ENCODE measurements at regions not wholly inside any gene's neighbourhood (a gene's known extent, or its start where the extent isn't known, plus 50 kb on each side); places are given as distances from the start of the nearest gene placed in this dataset.

DNA sequence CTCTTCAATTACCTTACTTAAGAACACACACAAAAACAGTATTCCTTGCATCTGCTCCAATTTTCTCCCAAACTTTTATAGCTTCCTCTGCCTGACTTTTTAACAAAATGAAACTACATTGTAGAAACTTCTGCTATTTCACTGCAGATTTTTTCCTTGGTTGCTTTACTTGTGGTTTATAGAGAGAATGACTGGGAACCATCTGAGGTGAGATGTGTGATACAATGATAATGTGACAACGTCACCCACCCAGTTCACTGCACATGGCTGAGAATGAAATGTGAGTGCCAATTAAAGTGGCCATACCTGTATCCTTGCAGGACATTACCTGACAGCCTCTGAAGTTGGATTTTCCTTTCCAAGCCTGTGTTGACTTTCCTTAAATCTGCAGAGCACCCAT is 258.4 kb downstream of the CD83 start:
- Mint-ChIP-seq H3K27me3 (ENCODE audit: unreplicated experiment) (peaks cover 2% of the 10 kb centered on the region), H3K36me3 (ENCODE audit: unreplicated experiment) (peaks cover 8% of the 10 kb centered on the region), H3K4me1 (ENCODE audit: low read depth, unreplicated experiment) (peaks cover 15% of the 10 kb centered on the region), H3K4me3 (ENCODE audit: unreplicated experiment) (no peak overlapping the region), H3K27ac (ENCODE audit: unreplicated experiment) (no peak overlapping the region), H3K9me3 (ENCODE audit: unreplicated experiment) (peaks cover 2% of the 10 kb centered on the region)
- TF ChIP-seq, protein P1, sequence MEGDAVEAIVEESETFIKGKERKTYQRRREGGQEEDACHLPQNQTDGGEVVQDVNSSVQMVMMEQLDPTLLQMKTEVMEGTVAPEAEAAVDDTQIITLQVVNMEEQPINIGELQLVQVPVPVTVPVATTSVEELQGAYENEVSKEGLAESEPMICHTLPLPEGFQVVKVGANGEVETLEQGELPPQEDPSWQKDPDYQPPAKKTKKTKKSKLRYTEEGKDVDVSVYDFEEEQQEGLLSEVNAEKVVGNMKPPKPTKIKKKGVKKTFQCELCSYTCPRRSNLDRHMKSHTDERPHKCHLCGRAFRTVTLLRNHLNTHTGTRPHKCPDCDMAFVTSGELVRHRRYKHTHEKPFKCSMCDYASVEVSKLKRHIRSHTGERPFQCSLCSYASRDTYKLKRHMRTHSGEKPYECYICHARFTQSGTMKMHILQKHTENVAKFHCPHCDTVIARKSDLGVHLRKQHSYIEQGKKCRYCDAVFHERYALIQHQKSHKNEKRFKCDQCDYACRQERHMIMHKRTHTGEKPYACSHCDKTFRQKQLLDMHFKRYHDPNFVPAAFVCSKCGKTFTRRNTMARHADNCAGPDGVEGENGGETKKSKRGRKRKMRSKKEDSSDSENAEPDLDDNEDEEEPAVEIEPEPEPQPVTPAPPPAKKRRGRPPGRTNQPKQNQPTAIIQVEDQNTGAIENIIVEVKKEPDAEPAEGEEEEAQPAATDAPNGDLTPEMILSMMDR (IDR thresholded peaks at IDR 0.05; ENCODE audit: partially characterized antibody, unreplicated experiment): no peak
- no peak for DNase-seq

DNA sequence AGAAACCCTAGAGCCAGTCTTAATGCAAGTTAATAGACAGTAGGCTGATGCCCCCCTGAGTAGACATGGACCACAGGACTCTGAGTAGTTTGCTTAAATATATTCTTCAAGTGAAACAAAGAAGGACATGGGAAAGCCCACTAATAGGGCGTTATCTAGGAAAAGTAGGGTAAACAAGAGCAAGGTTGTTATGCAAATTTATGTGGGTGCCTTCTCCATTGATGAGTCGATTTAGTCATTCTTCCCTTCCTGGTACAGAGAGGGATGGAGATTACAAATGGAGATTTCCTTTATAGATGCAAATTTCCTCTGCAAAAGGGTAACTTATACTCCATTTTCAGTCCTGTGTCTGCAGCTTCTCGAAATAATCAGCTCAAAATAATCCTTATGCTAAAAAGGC is 262.0 kb downstream of the CD83 start:
- Mint-ChIP-seq H3K27me3 (ENCODE audit: unreplicated experiment) (peaks cover 2% of the 10 kb centered on the region), H3K9me3 (ENCODE audit: unreplicated experiment) (peaks cover 4% of the 10 kb centered on the region), H3K27ac (ENCODE audit: unreplicated experiment) (no peak overlapping the region), H3K4me1 (ENCODE audit: low read depth, unreplicated experiment) (peaks cover 27% of the 10 kb centered on the region), H3K36me3 (ENCODE audit: unreplicated experiment) (peaks cover 5% of the 10 kb centered on the region), H3K4me3 (ENCODE audit: unreplicated experiment) (no peak overlapping the region)
- TF ChIP-seq, protein P1 (IDR thresholded peaks at IDR 0.05; ENCODE audit: partially characterized antibody, unreplicated experiment): no peak
- no peak for DNase-seq

DNA sequence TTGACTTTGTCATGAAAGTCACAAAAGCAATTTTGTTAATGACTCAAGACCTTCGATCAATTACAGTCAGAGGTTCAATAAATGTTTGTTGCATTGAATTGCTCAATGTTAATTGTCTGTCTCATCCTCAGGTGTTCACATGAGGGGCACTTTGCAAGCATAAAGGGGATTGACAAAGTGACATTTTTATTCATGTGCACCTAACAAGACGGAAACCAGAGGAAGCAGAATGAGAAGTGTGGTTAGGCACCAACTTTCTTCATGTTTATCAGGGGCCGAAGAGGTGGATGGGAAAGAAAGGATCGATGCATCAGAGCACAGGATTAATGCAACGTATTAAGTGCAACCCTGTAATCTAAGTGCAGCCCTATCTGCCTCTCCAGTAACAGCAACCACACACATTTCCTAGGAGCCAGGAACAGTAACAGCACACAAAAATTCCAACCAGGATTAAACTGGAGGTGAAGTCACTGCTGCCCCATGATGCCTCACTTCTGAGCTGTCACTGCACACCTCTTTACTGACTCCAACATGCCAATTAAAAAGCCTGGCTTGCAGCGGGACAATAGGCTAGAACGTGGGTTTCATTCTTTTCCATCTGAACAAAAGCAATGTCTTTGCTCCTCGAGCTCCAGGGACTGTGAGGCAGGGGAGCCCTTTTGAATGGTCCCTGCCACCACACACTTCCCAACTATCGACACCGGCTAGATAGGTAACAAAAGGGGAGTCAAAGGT is 262.7 kb downstream of the CD83 start:
- Mint-ChIP-seq H3K9me3 (ENCODE audit: unreplicated experiment) (peaks cover 4% of the 10 kb centered on the region), H3K36me3 (ENCODE audit: unreplicated experiment) (peaks cover 5% of the 10 kb centered on the region), H3K27me3 (ENCODE audit: unreplicated experiment) (peaks cover 2% of the 10 kb centered on the region), H3K27ac (ENCODE audit: unreplicated experiment) (no peak overlapping the region), H3K4me3 (ENCODE audit: unreplicated experiment) (no peak overlapping the region), H3K4me1 (ENCODE audit: low read depth, unreplicated experiment) (peaks cover 27% of the 10 kb centered on the region)
- no peak for DNase-seq
- TF ChIP-seq, protein P1 (IDR thresholded peaks at IDR 0.05; ENCODE audit: partially characterized antibody, unreplicated experiment): no peak

DNA sequence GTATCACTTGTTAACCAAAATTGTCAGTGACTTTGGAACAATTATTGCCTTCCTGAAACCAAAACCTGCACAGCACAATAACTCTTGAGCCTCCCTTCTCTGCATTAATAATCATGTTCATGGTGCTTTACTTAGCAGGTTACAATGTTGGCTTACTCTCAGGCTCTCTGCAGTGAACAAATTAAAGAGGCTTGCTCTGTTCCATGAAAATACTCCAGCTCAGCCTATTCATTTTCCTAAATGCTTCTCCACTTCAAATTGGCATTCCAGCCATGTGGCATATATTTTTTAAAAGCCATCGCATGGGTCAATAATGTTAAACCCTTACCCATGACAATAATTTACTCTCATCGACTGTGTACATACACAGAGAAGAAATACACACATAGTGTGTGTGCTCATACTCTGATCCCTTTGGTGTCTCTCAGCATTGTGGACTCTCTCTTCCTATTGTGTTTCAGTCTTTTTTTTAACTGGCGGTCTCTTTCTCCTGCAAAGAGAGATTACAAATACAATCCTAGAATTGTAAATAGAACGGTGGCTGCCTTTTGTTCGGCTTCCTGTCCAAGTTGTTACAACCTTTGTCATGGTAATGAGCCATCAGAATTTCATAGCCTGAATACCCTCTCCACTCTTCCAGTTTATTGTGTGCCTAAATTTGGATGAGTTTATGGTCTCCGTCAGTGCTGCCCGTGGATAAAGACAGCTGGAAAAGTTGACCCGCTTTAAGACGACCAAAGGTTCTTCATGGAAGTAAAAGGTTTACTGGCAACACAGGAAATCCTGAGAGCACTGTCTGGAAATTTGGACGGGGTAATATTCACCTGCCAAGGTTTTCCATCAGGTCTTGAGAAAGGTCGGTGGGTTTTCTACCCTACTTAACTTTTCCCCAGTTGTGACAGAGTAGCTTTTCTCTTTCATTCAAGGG is 263.6 kb downstream of the CD83 start:
- Mint-ChIP-seq H3K27ac (ENCODE audit: unreplicated experiment) (no peak overlapping the region), H3K9me3 (ENCODE audit: unreplicated experiment) (peaks cover 6% of the 10 kb centered on the region), H3K27me3 (ENCODE audit: unreplicated experiment) (peaks cover 2% of the 10 kb centered on the region), H3K4me3 (ENCODE audit: unreplicated experiment) (peak overlapping the region; percentile 60), H3K36me3 (ENCODE audit: unreplicated experiment) (peaks cover 5% of the 10 kb centered on the region), H3K4me1 (ENCODE audit: low read depth, unreplicated experiment) (peaks cover 27% of the 10 kb centered on the region)
- no peak for DNase-seq
- TF ChIP-seq, protein P1 (IDR thresholded peaks at IDR 0.05; ENCODE audit: partially characterized antibody, unreplicated experiment): no peak

All from glutamatergic neuron (in vitro differentiated cells).